H1 (cell line): ENCODE measurements at regions not wholly inside any gene's neighbourhood (a gene's known extent, or its start where the extent isn't known, plus 50 kb on each side); places are given as distances from the start of the nearest gene placed in this dataset.
"Not testable (repeated sequence)": the region's sequence is repeated elsewhere in the genome, so short reads cannot be mapped to it uniquely, and the experiment has no call there.

ENCODE experiments used
- CTCF ChIA-PET: fragments of 300-600 bp; sonication (Branson Sonifier 250); formaldehyde crosslinking; loops from one replicate; lab custom pipeline; 2021; ENCODE audit not compliant: partially characterized antibody; lab: Charles Lee
- POLR2A ChIA-PET: fragments of 300-600 bp; sonication (Branson Sonifier 250); formaldehyde crosslinking; loops from one replicate; lab custom pipeline; 2021; ENCODE audit warnings: inconsistent platforms; ENCODE audit not compliant: partially characterized antibody; lab: Charles Lee
- DNase-seq, 2 experiments: peaks; one replicate each; pipeline versions ENCODE4 v3.0.0 to v3.0.0-alpha.2; 2010 to 2022; ENCODE audit warnings: low spot score in 2 of 2, low read depth in 1 of 2, mixed read lengths in 1 of 2
- FAIRE-seq: peaks from 2 replicates; lab custom pipeline; 2011; peaks lifted over from hg19 to GRCh38; lab: Jason Lieb, UNC
- H2AFZ ChIP-seq: 2 replicates; pipeline ENCODE4 v1.8.1; 2012; ENCODE audit warnings: low read length, inconsistent platforms
- H2AK5ac ChIP-seq: 2 replicates; pipeline ENCODE4 v1.6.1; 2013; ENCODE audit warnings: low read depth, low read length
- H2BK120ac ChIP-seq: replicated peaks from 2 replicates; pipeline ENCODE3; 2013; ENCODE audit warnings: low read depth, low read length, inconsistent platforms
- H2BK12ac ChIP-seq: 2 replicates; pipeline ENCODE4 v1.6.1; 2013; ENCODE audit warnings: low read depth, low read length
- H2BK15ac ChIP-seq: 2 replicates; pipeline ENCODE4 v1.6.1; 2013; ENCODE audit warnings: low read length
- H2BK20ac ChIP-seq: 2 replicates; pipeline ENCODE4 v1.6.1; 2013; ENCODE audit warnings: low read length
- H2BK5ac ChIP-seq: 2 replicates; pipeline ENCODE4 v1.6.1; 2013; ENCODE audit warnings: low read depth, low read length
- H3K14ac ChIP-seq: 2 replicates; pipeline ENCODE4 v1.6.1; 2013; ENCODE audit warnings: inconsistent platforms; ENCODE audit not compliant: insufficient read length
- H3K18ac ChIP-seq: 2 replicates; pipeline ENCODE4 v1.6.1; 2013; ENCODE audit warnings: low read length; ENCODE audit errors: extremely low read depth
- H3K23ac ChIP-seq: 2 replicates; pipeline ENCODE4 v1.6.1; 2013; ENCODE audit warnings: inconsistent platforms; ENCODE audit not compliant: insufficient read length
- H3K23me2 ChIP-seq: 2 replicates; pipeline ENCODE4 v1.6.1; 2013; ENCODE audit warnings: low read depth, low read length
- H3K27ac ChIP-seq: 2 replicates; pipeline ENCODE4 v1.6.1; 2011; ENCODE audit warnings: low read depth, low read length, inconsistent platforms
- H3K27me3 ChIP-seq, 4 experiments: replicated peaks in 1 of 4; 1 replicate in 1 of 4; 2 replicates in 3 of 4; pipeline versions ENCODE4 v1.6.1 to v1.8.1; 2011 to 2013; ENCODE audit warnings: low read length in 3 of 4, mild to moderate bottlenecking in 3 of 4, inconsistent platforms in 2 of 4, mixed read lengths in 2 of 4, moderate library complexity in 1 of 4; ENCODE audit not compliant: control insufficient read depth in 3 of 4, insufficient read depth in 3 of 4; ENCODE audit errors: extremely low read depth in 1 of 4
- H3K36me3 ChIP-seq, 4 experiments: 2 replicates each; pipeline versions ENCODE4 v1.6.1 to v1.8.1; 2011 to 2013; ENCODE audit warnings: mild to moderate bottlenecking in 4 of 4, low read length in 3 of 4, moderate library complexity in 2 of 4, control low read depth in 1 of 4, inconsistent platforms in 1 of 4; ENCODE audit not compliant: insufficient read depth in 4 of 4, control insufficient read depth in 2 of 4
- H3K4ac ChIP-seq: replicated peaks from 2 replicates; pipeline ENCODE3; 2013; ENCODE audit warnings: low read length, low read depth, mixed read lengths, inconsistent platforms; ENCODE audit not compliant: insufficient read length
- H3K4me1 ChIP-seq, 4 experiments: replicated peaks in 1 of 4; 1 replicate in 1 of 4; 2 replicates in 3 of 4; pipeline versions ENCODE4 v1.6.1 to v1.8.1; 2011 to 2013; ENCODE audit warnings: low read length in 3 of 4, inconsistent platforms in 2 of 4, mixed read lengths in 1 of 4; ENCODE audit not compliant: insufficient read depth in 4 of 4, control insufficient read depth in 3 of 4
- H3K4me2 ChIP-seq, 2 experiments: 2 replicates each; pipeline versions ENCODE4 v1.6.1 to v1.8.1; 2011 to 2013; ENCODE audit warnings: low read depth in 2 of 2, low read length in 2 of 2, control low read depth in 1 of 2, inconsistent platforms in 1 of 2, mild to moderate bottlenecking in 1 of 2; ENCODE audit not compliant: insufficient read depth in 1 of 2
- H3K4me3 ChIP-seq, 4 experiments: fragments of 200-600, 300-600 bp in 1 of 4; sonication (generic), shearing (Covaris generic), sonication (Bioruptor Twin) in 1 of 4; 2 replicates each; pipeline versions ENCODE4 v1.5.1 to v1.8.1; 2011 to 2016; ENCODE audit warnings: low read length in 4 of 4, low read depth in 3 of 4, control low read depth in 2 of 4, inconsistent platforms in 2 of 4, mild to moderate bottlenecking in 2 of 4, mixed read lengths in 1 of 4, moderate library complexity in 1 of 4; ENCODE audit not compliant: insufficient read depth in 2 of 4; ENCODE audit errors: extremely low read depth in 1 of 4
- H3K56ac ChIP-seq: replicated peaks from 2 replicates; pipeline ENCODE3; 2013; ENCODE audit warnings: low read depth, mild to moderate bottlenecking, mixed read lengths, low read length, inconsistent platforms; ENCODE audit not compliant: insufficient read length
- H3K79me1 ChIP-seq: 2 replicates; pipeline ENCODE4 v1.6.1; 2013; ENCODE audit warnings: low read depth, low read length, control low read depth
- H3K79me2 ChIP-seq, 2 experiments: 2 replicates each; pipeline versions ENCODE4 v1.6.1 to v1.8.1; 2012 to 2013; ENCODE audit warnings: low read length in 2 of 2, mild to moderate bottlenecking in 2 of 2, inconsistent platforms in 1 of 2; ENCODE audit not compliant: insufficient read depth in 2 of 2, control insufficient read depth in 1 of 2
- H3K9ac ChIP-seq, 4 experiments: replicated peaks in 1 of 4; 1 replicate in 1 of 4; 2 replicates in 3 of 4; pipeline versions ENCODE4 v1.6.1 to v1.8.1; 2011 to 2013; ENCODE audit warnings: low read depth in 3 of 4, low read length in 3 of 4, control low read depth in 2 of 4, mild to moderate bottlenecking in 2 of 4, moderate library complexity in 2 of 4, inconsistent platforms in 1 of 4; ENCODE audit errors: extremely low read depth in 1 of 4
- H3K9me3 ChIP-seq, 2 experiments: 2 replicates each; pipeline versions ENCODE4 v1.6.1 to v1.8.1; 2012 to 2013; ENCODE audit warnings: mild to moderate bottlenecking in 2 of 2, moderate library complexity in 2 of 2, control low read depth in 1 of 2, inconsistent platforms in 1 of 2, low read depth in 1 of 2, low read length in 1 of 2, mixed read lengths in 1 of 2; ENCODE audit not compliant: insufficient read depth in 2 of 2
- H4K20me1 ChIP-seq, 2 experiments: replicated peaks in 1 of 2; 2 replicates each; pipeline versions ENCODE3 to v1.8.1; 2011 to 2013; ENCODE audit warnings: inconsistent platforms in 2 of 2, low read length in 2 of 2, mild to moderate bottlenecking in 1 of 2; ENCODE audit not compliant: insufficient read depth in 2 of 2, control insufficient read depth in 1 of 2
- H4K5ac ChIP-seq: 2 replicates; pipeline ENCODE4 v1.6.1; 2013; ENCODE audit warnings: low read length, low read depth, mixed read lengths, inconsistent platforms; ENCODE audit not compliant: insufficient read length
- H4K8ac ChIP-seq: 2 replicates; pipeline ENCODE4 v1.8.0; 2013; ENCODE audit warnings: mild to moderate bottlenecking, moderate library complexity, low read length, inconsistent platforms; ENCODE audit not compliant: insufficient read depth; ENCODE audit errors: extremely low read depth
- H4K91ac ChIP-seq: replicated peaks from 2 replicates; pipeline ENCODE3; 2013; ENCODE audit warnings: low read length, mixed read lengths, inconsistent platforms; ENCODE audit not compliant: insufficient read length
- BACH1 ChIP-seq: IDR thresholded peaks from 2 replicates; pipeline ENCODE4 v1.6.1; 2012; ENCODE audit warnings: low read length, improper control_type of control experiment
- CBX5 ChIP-seq: fragments of 300-800, 300-1000 bp; sonication (generic); IDR thresholded peaks from 2 replicates; pipeline ENCODE4 v1.7.1; 2016; ENCODE audit warnings: antibody characterized with exemption, low read length, low read depth
- KDM1A ChIP-seq: fragments of 200-600, 300-600 bp; sonication (generic); IDR thresholded peaks from 2 replicates; pipeline ENCODE4 v1.7.1; 2016; ENCODE audit warnings: mild to moderate bottlenecking, low read length, borderline replicate concordance
- RAD21 ChIP-seq, 2 experiments: IDR thresholded peaks in 1 of 2; conservative IDR thresholded peaks in 1 of 2; 2 replicates each; pipeline ENCODE4 v1.6.1; 2011; ENCODE audit warnings: low read depth in 2 of 2, low read length in 2 of 2, improper control_type of control experiment in 1 of 2, inconsistent platforms in 1 of 2, mild to moderate bottlenecking in 1 of 2, moderate library complexity in 1 of 2
- RNF2 ChIP-seq: fragments of 200-900, 300-1000 bp; sonication (generic); IDR thresholded peaks from 2 replicates; pipeline ENCODE4 v1.7.1; 2016; ENCODE audit warnings: borderline replicate concordance, low read depth, mild to moderate bottlenecking, antibody characterized with exemption, low read length; ENCODE audit not compliant: poor library complexity, severe bottlenecking; ENCODE audit errors: missing control alignments
- SIX5 ChIP-seq: IDR thresholded peaks from 2 replicates; pipeline ENCODE4 v1.6.1; 2011; ENCODE audit warnings: mild to moderate bottlenecking, low read depth, low read length
- YY1 ChIP-seq: IDR thresholded peaks from 2 replicates; pipeline ENCODE4 v1.6.1; 2011; ENCODE audit warnings: low read depth, mild to moderate bottlenecking, low read length
- WGBS, 2 experiments: shearing (Covaris generic) in 1 of 2; methylation state at CpG; one replicate each; pipeline versions ENCODE4 v1.1.6 to v1.1.7; 2013 to 2015; ENCODE audit warnings: low lambda C conversion rate in 2 of 2, mixed read lengths in 2 of 2, inconsistent platforms in 1 of 2, low coverage in 1 of 2, missing lambda C conversion rate in 1 of 2; ENCODE audit not compliant: insufficient replicate concordance in 2 of 2, insufficient coverage in 1 of 2, insufficient read length in 1 of 2; ENCODE audit errors: extremely low coverage in 1 of 2, missing lambda C conversion rate in 1 of 2; 5-methylcytosine and 5-hydroxymethylcytosine counted together
- TF ChIP-seq, protein P1 (sequence below), 3 experiments: IDR thresholded peaks; 1 replicate in 2 of 3; 2 replicates in 1 of 3; pipeline versions ENCODE4 v1.5.1 to v1.6.1; 2011; ENCODE audit warnings: low read length in 3 of 3, mild to moderate bottlenecking in 3 of 3, inconsistent platforms in 2 of 3, low read depth in 1 of 3, moderate library complexity in 1 of 3; ENCODE audit not compliant: insufficient read depth in 1 of 3; ENCODE audit errors: control extremely low read depth in 1 of 3

DNA sequence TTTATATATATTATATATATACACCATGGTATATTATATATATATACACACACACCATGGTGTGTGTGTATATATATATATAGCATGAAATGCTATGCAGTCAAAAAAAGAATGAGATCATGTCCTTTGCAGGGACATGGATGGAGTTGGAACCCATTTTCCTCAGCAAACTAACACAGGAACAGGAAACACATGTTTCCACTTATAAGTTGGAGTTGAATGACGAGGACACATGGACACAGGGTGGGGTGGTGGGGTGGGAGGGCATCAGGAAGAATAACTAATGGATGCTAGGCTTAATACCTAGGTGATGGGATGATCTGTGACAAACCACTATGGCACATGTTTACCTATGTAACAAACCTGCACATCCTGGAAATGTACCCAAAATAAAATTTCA, 293.6 kb upstream of the NDST3 start (continued):
- TF ChIP-seq, protein P1, sequence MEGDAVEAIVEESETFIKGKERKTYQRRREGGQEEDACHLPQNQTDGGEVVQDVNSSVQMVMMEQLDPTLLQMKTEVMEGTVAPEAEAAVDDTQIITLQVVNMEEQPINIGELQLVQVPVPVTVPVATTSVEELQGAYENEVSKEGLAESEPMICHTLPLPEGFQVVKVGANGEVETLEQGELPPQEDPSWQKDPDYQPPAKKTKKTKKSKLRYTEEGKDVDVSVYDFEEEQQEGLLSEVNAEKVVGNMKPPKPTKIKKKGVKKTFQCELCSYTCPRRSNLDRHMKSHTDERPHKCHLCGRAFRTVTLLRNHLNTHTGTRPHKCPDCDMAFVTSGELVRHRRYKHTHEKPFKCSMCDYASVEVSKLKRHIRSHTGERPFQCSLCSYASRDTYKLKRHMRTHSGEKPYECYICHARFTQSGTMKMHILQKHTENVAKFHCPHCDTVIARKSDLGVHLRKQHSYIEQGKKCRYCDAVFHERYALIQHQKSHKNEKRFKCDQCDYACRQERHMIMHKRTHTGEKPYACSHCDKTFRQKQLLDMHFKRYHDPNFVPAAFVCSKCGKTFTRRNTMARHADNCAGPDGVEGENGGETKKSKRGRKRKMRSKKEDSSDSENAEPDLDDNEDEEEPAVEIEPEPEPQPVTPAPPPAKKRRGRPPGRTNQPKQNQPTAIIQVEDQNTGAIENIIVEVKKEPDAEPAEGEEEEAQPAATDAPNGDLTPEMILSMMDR (IDR thresholded peaks at IDR 0.05; ENCODE audit: control extremely low read depth in 1 of 3, insufficient read depth in 1 of 3, low read depth in 1 of 3, low read length in 3 of 3) = no peak
- TF ChIP-seq CBX5 = no peak
- TF ChIP-seq BACH1 = no peak
- TF ChIP-seq SIX5 = no peak
- no peak for TF ChIP-seq RAD21 (IDR thresholded peaks at IDR 0.05 in 1 of 2, conservative IDR thresholded peaks at IDR 0.05 in 1 of 2; ENCODE audit: low read depth in 2 of 2, low read length in 2 of 2)
- TF ChIP-seq RNF2 = no peak
- TF ChIP-seq YY1 = no peak
- TF ChIP-seq KDM1A = no peak

DNA sequence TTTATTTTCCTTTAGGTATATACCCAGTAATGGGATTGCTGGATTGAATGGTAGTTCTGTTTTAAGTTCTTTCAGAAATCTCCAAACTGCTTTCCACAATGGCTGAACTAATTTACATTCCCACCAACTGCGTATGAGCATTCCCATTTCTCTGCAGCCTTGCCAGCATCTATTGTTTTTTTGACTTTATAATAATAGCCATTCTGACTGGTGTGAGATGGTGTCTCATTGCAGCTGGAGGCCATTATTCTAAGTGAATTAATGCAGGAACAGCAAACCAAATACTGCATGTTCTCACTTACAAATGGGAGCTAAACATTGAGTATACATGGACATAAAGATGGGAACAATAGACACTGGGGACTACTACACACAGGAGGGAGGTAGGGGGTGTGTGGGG, 288.9 kb upstream of the NDST3 start:
- H4K91ac ChIP-seq, H2BK12ac ChIP-seq, H3K4me2 ChIP-seq, H3K4me3 ChIP-seq, CTCF ChIA-PET, H2BK15ac ChIP-seq, H3K9me3 ChIP-seq, H3K4ac ChIP-seq, H3K23ac ChIP-seq, H2BK120ac ChIP-seq, H3K9ac ChIP-seq, H4K8ac ChIP-seq, H2BK20ac ChIP-seq, H2AK5ac ChIP-seq, H4K5ac ChIP-seq, H3K79me1 ChIP-seq, H3K18ac ChIP-seq, H3K79me2 ChIP-seq, H3K27ac ChIP-seq, H3K27me3 ChIP-seq, H3K56ac ChIP-seq, H3K36me3 ChIP-seq, DNase-seq, H3K23me2 ChIP-seq, H3K4me1 ChIP-seq, H3K14ac ChIP-seq, POLR2A ChIA-PET, H2BK5ac ChIP-seq, H4K20me1 ChIP-seq, FAIRE-seq, H2AFZ ChIP-seq: not testable (repeated sequence)
- WGBS, 2 experiments = 58% methylated on average over 1 of the region's 1 CpG; no CpG with 5 or more reads in 1 of the 2 experiments
